HCT116 (cell line): ENCODE measurements at regions not wholly inside any gene's neighbourhood (a gene's known extent, or its start where the extent isn't known, plus 50 kb on each side); places are given as distances from the start of the nearest gene placed in this dataset.

Experiments
- ATAC-seq: fragments of 200-7000 bp; cut with Tn5 transposase; 2 replicates; pipeline ENCODE4 v1.9.1; 2020; ENCODE audit warnings: mild to moderate bottlenecking, moderate library complexity
- BruUV-seq: library from RNA; stranded (reverse); fragments of 400-500 nt; replicated peaks from 2 replicates; lab custom pipeline; 2021; lab: Mats Ljungman, UMichigan
- CTCF ChIA-PET: fragments of 300-600 bp; sonication (Branson Sonifier 250); formaldehyde crosslinking; loops from one replicate; lab custom pipeline; 2021; ENCODE audit warnings: antibody characterized with exemption; lab: Charles Lee
- POLR2A ChIA-PET: fragments of 300-600, 350-600 bp; sonication (Branson Sonifier 250); formaldehyde crosslinking; loops from one replicate; lab custom pipeline; 2021; ENCODE audit warnings: antibody characterized with exemption; lab: Charles Lee
- RAD21 ChIA-PET, 2 experiments: fragments of 300-600 bp; sonication (Branson Sonifier 250); formaldehyde crosslinking; loops; one replicate each; lab custom pipeline; 2023; ENCODE audit warnings: low total read pairs in 2 of 2; ENCODE audit not compliant: uncharacterized antibody in 2 of 2, unreplicated experiment in 2 of 2, low non-redundant PET in 1 of 2; lab: Charles Lee
- DNase-seq: peaks from one replicate; pipeline ENCODE4 v3.0.0-alpha.2; 2010; ENCODE audit warnings: low read depth, low spot score
- H2AFZ ChIP-seq: fragments of 200-600 bp; shearing (Covaris generic), sonication (generic); 2 replicates; pipeline ENCODE4 v1.6.1; 2017; ENCODE audit warnings: low read depth, mixed run types, mixed read lengths, antibody characterized with exemption, low read length; ENCODE audit not compliant: poor library complexity, severe bottlenecking
- H3K27ac ChIP-seq: 2 replicates; pipeline ENCODE4 v1.5.1; 2012; ENCODE audit warnings: low read depth, low read length
- H3K27me3 ChIP-seq: fragments of 200-600 bp; sonication (generic); 2 replicates; pipeline ENCODE4 v1.6.1; 2016; ENCODE audit warnings: mixed run types, low read length, mixed read lengths; ENCODE audit not compliant: insufficient read depth
- H3K36me3 ChIP-seq, 2 experiments: fragments of 200-500 bp in 1 of 2; fragments of 200-600 bp in 1 of 2; sonication (Bioruptor generic) in 1 of 2; sonication (generic) in 1 of 2; 2 replicates each; pipeline versions ENCODE4 v1.5.1 to v1.6.1; 2014 to 2016; ENCODE audit warnings: low read length in 2 of 2, inconsistent platforms in 1 of 2, mixed read lengths in 1 of 2, mixed run types in 1 of 2; ENCODE audit not compliant: insufficient read depth in 2 of 2, control insufficient read depth in 1 of 2
- H3K4me1 ChIP-seq, 2 experiments: fragments of 200-600 bp in 1 of 2; sonication (generic) in 1 of 2; 2 replicates each; pipeline versions ENCODE4 v1.5.1 to v1.6.1; 2012 to 2017; ENCODE audit warnings: low read length in 2 of 2, inconsistent platforms in 1 of 2, mild to moderate bottlenecking in 1 of 2, mixed read lengths in 1 of 2, mixed run types in 1 of 2, moderate library complexity in 1 of 2; ENCODE audit not compliant: insufficient read depth in 2 of 2, control insufficient read depth in 1 of 2
- H3K4me2 ChIP-seq: fragments of 200-600 bp; sonication (generic); 2 replicates; pipeline ENCODE4 v1.6.1; 2017; ENCODE audit warnings: mixed run types, low read length, mixed read lengths
- H3K4me3 ChIP-seq, 2 experiments: fragments of 200-600 bp in 1 of 2; sonication (generic) in 1 of 2; replicated peaks in 1 of 2; 2 replicates each; pipeline ENCODE4 v1.5.1; 2011 to 2016; ENCODE audit warnings: low read length in 2 of 2, control low read depth in 1 of 2, low read depth in 1 of 2, mild to moderate bottlenecking in 1 of 2, mixed read lengths in 1 of 2, mixed run types in 1 of 2
- H3K79me2 ChIP-seq: fragments of 200-600 bp; sonication (generic); 2 replicates; pipeline ENCODE4 v1.6.1; 2017; ENCODE audit warnings: mild to moderate bottlenecking, mixed run types, low read length, moderate library complexity, mixed read lengths; ENCODE audit not compliant: insufficient read depth
- H3K9ac ChIP-seq: fragments of 200-600 bp; sonication (generic); 2 replicates; pipeline ENCODE4 v1.6.1; 2016; ENCODE audit warnings: low read length, mixed read lengths
- H3K9me2 ChIP-seq: fragments of 200-600 bp; sonication (generic), shearing (Covaris generic); 2 replicates; pipeline ENCODE4 v1.6.1; 2017; ENCODE audit warnings: mixed run types, mild to moderate bottlenecking, moderate library complexity; ENCODE audit not compliant: insufficient read depth
- H3K9me3 ChIP-seq, 2 experiments: fragments of 200-500 bp in 1 of 2; fragments of 200-600 bp in 1 of 2; sonication (Bioruptor generic) in 1 of 2; sonication (generic) in 1 of 2; 2 replicates each; pipeline ENCODE4 v1.6.1; 2014 to 2017; ENCODE audit warnings: low read length in 2 of 2, mixed read lengths in 2 of 2, inconsistent platforms in 1 of 2, low read depth in 1 of 2, mild to moderate bottlenecking in 1 of 2, mixed run types in 1 of 2, moderate library complexity in 1 of 2; ENCODE audit not compliant: control insufficient read depth in 1 of 2, insufficient read depth in 1 of 2
- H4K20me1 ChIP-seq: fragments of 200-600 bp; sonication (generic), shearing (Covaris generic); 2 replicates; pipeline ENCODE4 v1.6.1; 2017; ENCODE audit warnings: mixed run types, mild to moderate bottlenecking, moderate library complexity; ENCODE audit not compliant: insufficient read depth
- CBX3 ChIP-seq: IDR thresholded peaks from 2 replicates; pipeline ENCODE4 v1.6.1; 2012; ENCODE audit warnings: low read depth
- CEBPB ChIP-seq: IDR thresholded peaks from 2 replicates; pipeline ENCODE4 v1.6.1; 2012; ENCODE audit warnings: low read depth
- ELF1 ChIP-seq: IDR thresholded peaks from 2 replicates; pipeline ENCODE4 v1.6.1; 2012; ENCODE audit warnings: low read depth, borderline replicate concordance
- EZH2 ChIP-seq: fragments of 200-600 bp; sonication (generic); IDR thresholded peaks from 2 replicates; pipeline ENCODE4 v1.6.1; 2017; ENCODE audit warnings: antibody characterized with exemption, mixed run types
- EZH2phosphoT487 ChIP-seq: fragments of 200-600 bp; IDR thresholded peaks from 2 replicates; pipeline ENCODE4 v1.6.1; 2018; ENCODE audit warnings: antibody characterized with exemption, borderline replicate concordance
- POLR2AphosphoS5 ChIP-seq: IDR thresholded peaks from 2 replicates; pipeline ENCODE4 v1.6.1; 2011; ENCODE audit warnings: mild to moderate bottlenecking, low read depth, low read length, moderate library complexity
- REST ChIP-seq: IDR thresholded peaks from 2 replicates; pipeline ENCODE4 v1.6.1; 2012; ENCODE audit warnings: low read depth
- SP1 ChIP-seq: IDR thresholded peaks from 2 replicates; pipeline ENCODE4 v1.6.1; 2012; ENCODE audit warnings: low read depth
- SRF ChIP-seq: IDR thresholded peaks from 2 replicates; pipeline ENCODE4 v1.6.1; 2012; ENCODE audit warnings: low read depth
- TCF7L2 ChIP-seq: IDR thresholded peaks from 2 replicates; pipeline ENCODE4 v1.7.0; 2011; ENCODE audit warnings: borderline replicate concordance, inconsistent platforms; ENCODE audit not compliant: insufficient read depth, insufficient read length; ENCODE audit errors: extremely low read depth
- YY1 ChIP-seq: IDR thresholded peaks from 2 replicates; pipeline ENCODE4 v1.6.1; 2011; ENCODE audit warnings: low read length, low read depth, moderate library complexity, mild to moderate bottlenecking; ENCODE audit not compliant: insufficient replicate concordance; ENCODE audit errors: extremely low read depth
- ZFX ChIP-seq: fragments of 450-650 bp; IDR thresholded peaks from 2 replicates; pipeline ENCODE4 v1.6.1; 2017
- intact Hi-C: fragments of 100-400 bp; cut with micrococcal nuclease; formaldehyde crosslinking; loops from 2 replicates; pipeline ENCODE4 v1.10.0; 2022
- TF ChIP-seq, protein P1 (sequence below): IDR thresholded peaks from 2 replicates; pipeline ENCODE4 v1.6.1; 2012

DNA sequence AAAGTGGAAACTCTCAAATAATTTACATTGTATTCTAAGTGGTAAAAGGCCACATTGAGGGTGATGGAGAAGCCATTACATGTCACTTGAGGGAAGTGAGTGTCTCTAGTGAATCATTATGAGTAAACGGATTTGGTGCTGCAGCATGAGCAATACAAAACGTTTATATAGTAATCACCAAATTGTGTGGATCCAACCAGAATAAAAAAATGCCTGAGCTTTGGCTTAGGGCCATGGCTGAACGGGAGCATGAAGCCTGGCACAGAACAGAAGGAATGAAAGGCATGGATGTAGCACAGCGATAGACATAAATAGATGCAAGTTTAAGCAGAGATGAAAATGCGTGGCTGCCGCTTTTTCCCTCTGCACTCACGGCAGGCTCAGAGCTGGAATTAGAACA, 58.3 kb downstream of the PTTG1 start:
- Histone ChIP-seq H3K27ac (no peak overlapping the region), H3K4me3 (no peak overlapping the region), H3K79me2 (no peaks in the 10 kb centered on the region), H3K27me3 (peaks cover 34% of the 10 kb centered on the region), H4K20me1 (no peaks in the 10 kb centered on the region), H3K9ac (no peak overlapping the region), H3K4me1 (no peaks in the 10 kb centered on the region), H3K36me3 (no peaks in the 10 kb centered on the region), H3K9me2 (no peaks in the 10 kb centered on the region), H3K9me3 (no peaks in the 10 kb centered on the region), H2AFZ (no peak overlapping the region), H3K4me2 (no peak overlapping the region)
- CTCF ChIA-PET, result no interaction called here
- BruUV-seq, result no TSS peak
- POLR2A ChIA-PET, result no interaction called here
- ATAC-seq (no peak), DNase-seq (no peak)
- no peak for TF ChIP-seq SP1
- TF ChIP-seq ELF1, result no peak
- TF ChIP-seq TCF7L2, result no peak
- TF ChIP-seq POLR2AphosphoS5, result no peak
- no peak for TF ChIP-seq EZH2phosphoT487
- TF ChIP-seq ZFX, result no peak
- TF ChIP-seq, protein P1, sequence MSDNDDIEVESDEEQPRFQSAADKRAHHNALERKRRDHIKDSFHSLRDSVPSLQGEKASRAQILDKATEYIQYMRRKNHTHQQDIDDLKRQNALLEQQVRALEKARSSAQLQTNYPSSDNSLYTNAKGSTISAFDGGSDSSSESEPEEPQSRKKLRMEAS, result no peak
- TF ChIP-seq YY1, result no peak
- no peak for TF ChIP-seq CBX3
- no peak for TF ChIP-seq EZH2
- RAD21 ChIA-PET, result no interaction called here
- intact Hi-C loops, result no loop called here

DNA sequence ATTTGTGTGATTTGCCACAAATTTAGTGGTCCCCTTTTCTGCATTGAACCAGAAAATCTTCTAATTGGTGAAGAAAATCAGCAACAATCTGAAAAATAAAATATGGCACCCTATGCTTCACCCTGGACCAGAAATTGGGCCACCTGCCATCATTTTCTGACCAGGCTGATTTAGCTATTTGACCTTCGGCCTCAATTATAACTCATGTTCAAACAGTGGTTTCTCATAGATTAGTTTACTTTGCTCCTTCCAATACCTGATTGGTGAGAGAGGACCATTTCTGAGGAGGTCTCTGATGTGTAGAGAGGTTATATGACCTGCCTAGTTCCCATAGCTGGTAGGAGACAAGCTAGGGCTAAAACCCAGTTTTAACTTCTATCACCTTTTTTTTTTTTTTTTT, 59.0 kb downstream of the PTTG1 start:
- no peak for TF ChIP-seq REST
- no peak for TF ChIP-seq TCF7L2
- TF ChIP-seq SRF, result no peak
- no peak for TF ChIP-seq CEBPB
- no peak for TF ChIP-seq CBX3
- no peak for TF ChIP-seq YY1
- ChIA-PET RAD21 (no interaction called here), CTCF (no interaction called here), POLR2A (no interaction called here)
- H3K9me2 ChIP-seq, result no peaks in the 10 kb centered on the region
- BruUV-seq, result no TSS peak
- ATAC-seq (no peak), DNase-seq (no peak)
- H3K4me1 ChIP-seq, result no peaks in the 10 kb centered on the region
- H2AFZ ChIP-seq, result no peak overlapping the region
- no peak overlapping the region for H3K4me3 ChIP-seq
- intact Hi-C loops, result no loop called here
- H3K27me3 ChIP-seq, result peaks cover 32% of the 10 kb centered on the region
- no peak overlapping the region for H3K27ac ChIP-seq
- H4K20me1 ChIP-seq, result no peaks in the 10 kb centered on the region
- no peaks in the 10 kb centered on the region for H3K9me3 ChIP-seq
- H3K4me2 ChIP-seq, result no peak overlapping the region
- no peak overlapping the region for H3K9ac ChIP-seq
- no peaks in the 10 kb centered on the region for H3K36me3 ChIP-seq
- no peaks in the 10 kb centered on the region for H3K79me2 ChIP-seq
